ENCODE measurements at regions not wholly inside any gene's neighbourhood (a gene's known extent, or its start where the extent isn't known, plus 50 kb on each side); places are given as distances from the start of the nearest gene placed in this dataset.

DNA sequence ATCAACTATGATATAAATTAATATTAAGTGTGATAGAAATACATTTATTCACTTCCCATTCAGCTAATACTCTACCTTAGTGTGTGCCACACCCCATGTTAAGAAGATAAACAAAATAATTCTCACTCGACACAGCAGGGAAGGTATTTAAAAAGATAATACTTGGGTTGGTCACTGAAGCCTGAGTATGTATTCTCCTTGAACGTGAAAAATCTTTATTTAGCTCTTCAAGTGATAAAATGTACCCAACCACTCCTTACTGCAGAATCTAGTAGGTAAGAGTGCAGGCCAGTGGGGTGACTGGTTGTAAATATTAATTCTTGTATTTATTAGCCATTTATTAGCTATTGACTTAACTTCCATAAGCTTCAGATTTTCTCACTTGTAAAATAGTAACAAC lies 372.7 kb upstream of the THBS1 start:
- DNase-seq (ENCODE audit: extremely low spot score, unreplicated experiment) = no peak
- Mint-ChIP-seq H3K4me1 (ENCODE audit: unreplicated experiment) (peaks cover 4% of the 10 kb centered on the region), H3K27ac (no peak overlapping the region), H3K4me3 (no peak overlapping the region), H3K27me3 (no peaks in the 10 kb centered on the region), H3K36me3 (no peaks in the 10 kb centered on the region), H3K9me3 (peaks cover 15% of the 10 kb centered on the region)
- no peak for TF ChIP-seq CTCF (conservative IDR thresholded peaks at IDR 0.05)

DNA sequence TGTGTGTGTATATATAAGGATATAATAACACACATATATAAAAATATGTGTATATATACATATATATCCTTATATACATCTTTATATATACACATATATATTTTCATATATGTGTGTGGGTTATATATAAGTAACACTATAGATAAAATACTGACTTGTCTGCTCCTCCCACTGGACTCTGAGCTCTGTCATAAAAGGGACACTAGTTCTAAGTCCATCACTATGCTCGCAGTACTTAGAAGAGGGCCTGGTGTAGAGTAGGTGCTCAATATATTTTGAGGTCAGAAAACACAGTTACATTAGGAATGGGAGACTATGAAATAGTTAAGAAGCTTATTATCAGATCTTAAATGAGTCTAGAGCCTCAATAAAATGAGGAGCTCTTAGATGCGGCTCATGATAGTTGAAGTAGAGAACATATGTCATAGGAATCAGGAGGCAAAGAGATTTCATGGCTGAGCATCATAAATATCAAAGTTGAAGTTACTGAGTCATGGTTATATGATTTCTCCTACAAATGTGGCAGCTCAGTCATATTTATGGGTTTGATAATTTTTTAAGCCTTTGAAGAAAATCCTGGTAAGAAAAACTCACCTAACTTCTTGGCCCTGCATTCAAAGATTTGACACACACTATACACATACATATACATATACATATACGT lies 371.2 kb upstream of the THBS1 start:
- no peak for DNase-seq (ENCODE audit: extremely low spot score, unreplicated experiment)
- Mint-ChIP-seq H3K27me3 (no peaks in the 10 kb centered on the region), H3K36me3 (no peaks in the 10 kb centered on the region), H3K4me3 (no peak overlapping the region), H3K9me3 (peaks cover 25% of the 10 kb centered on the region), H3K4me1 (ENCODE audit: unreplicated experiment) (peaks cover 14% of the 10 kb centered on the region), H3K27ac (no peak overlapping the region)
- TF ChIP-seq CTCF (conservative IDR thresholded peaks at IDR 0.05) = no peak

DNA sequence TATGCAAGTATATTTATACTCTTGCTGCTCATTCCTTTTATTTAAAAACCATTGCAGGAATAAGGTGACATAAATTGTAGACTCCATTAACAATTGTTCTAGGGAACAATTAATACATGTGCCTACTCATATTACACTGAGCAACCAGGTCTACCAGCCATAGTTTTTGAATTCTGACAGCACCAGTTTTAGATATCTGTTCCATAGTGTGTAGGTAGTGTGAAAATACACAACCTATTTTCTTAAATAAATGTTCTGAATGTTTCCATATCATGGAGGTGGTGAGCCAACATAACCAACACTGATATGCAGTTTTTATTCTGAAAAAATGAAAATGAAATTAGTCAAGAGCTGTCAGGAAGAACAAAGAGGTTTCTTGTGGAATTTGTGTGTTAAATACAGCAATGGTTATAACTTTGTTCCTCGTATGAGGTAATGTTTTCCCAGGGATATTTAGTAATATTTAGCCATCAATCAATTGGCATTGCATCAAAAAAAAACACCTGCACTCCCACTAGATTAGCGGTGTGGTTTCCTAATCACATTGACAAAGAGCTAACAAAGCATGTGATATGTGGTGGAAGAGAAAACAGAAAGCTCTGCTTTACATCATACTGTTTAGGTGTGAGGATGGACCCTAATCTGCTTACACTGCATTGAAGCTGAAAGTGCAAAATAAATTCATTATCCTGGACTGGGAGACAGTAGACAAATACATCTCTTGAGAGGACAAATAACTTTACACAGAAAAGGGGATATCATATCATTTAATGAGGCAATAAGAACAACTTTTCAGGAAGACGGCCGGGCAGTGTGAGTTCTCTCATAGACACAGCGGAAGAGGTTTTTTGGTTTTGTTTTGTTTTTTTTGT lies 369.5 kb upstream of the THBS1 start:
- Mint-ChIP-seq H3K4me3 (no peak overlapping the region), H3K27ac (no peak overlapping the region), H3K27me3 (no peaks in the 10 kb centered on the region), H3K9me3 (peaks cover 20% of the 10 kb centered on the region), H3K36me3 (no peaks in the 10 kb centered on the region), H3K4me1 (ENCODE audit: unreplicated experiment) (peaks cover 14% of the 10 kb centered on the region)
- no peak for DNase-seq (ENCODE audit: extremely low spot score, unreplicated experiment)
- no peak for TF ChIP-seq CTCF (conservative IDR thresholded peaks at IDR 0.05)

DNA sequence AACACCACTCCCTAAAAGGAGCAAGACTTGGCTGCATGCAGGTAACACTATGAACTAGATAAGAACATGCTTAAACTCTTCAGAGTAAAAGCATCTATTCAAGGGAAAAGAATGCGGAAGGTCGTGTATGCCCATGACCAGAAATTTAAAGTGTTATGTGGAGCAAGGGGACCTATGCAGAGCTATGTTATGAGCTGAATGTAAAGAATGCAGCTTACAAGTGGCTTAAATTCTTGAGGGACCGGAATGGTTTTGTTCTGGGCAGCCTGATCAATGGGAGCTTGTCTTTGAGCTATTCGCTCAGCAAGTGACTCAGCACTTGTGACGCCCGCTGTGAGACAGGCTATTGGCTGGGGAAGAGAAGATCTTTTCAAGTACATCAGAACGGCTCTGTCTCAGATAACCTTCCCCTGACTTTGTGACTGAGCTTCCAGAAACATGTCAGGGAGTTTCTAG lies 367.5 kb upstream of the THBS1 start:
- Mint-ChIP-seq H3K4me1 (ENCODE audit: unreplicated experiment) (peaks cover 14% of the 10 kb centered on the region), H3K27me3 (no peaks in the 10 kb centered on the region), H3K4me3 (peak overlapping the region; percentile 70), H3K36me3 (no peaks in the 10 kb centered on the region), H3K27ac (peak overlapping the region; percentile 98), H3K9me3 (peaks cover 24% of the 10 kb centered on the region)
- no peak for TF ChIP-seq CTCF (conservative IDR thresholded peaks at IDR 0.05)
- DNase-seq (ENCODE audit: extremely low spot score, unreplicated experiment) = no peak

GRCh38 chr15:39215015-39215414 lies 365.9 kb upstream of the THBS1 start:
- Mint-ChIP-seq H3K27me3 (no peaks in the 10 kb centered on the region), H3K9me3 (peaks cover 29% of the 10 kb centered on the region), H3K36me3 (peaks cover 4% of the 10 kb centered on the region), H3K4me1 (ENCODE audit: unreplicated experiment) (peaks cover 14% of the 10 kb centered on the region), H3K27ac (peak overlapping the region; percentile 39), H3K4me3 (no peak overlapping the region)
- no peak for TF ChIP-seq CTCF (conservative IDR thresholded peaks at IDR 0.05)
- no peak for DNase-seq (ENCODE audit: extremely low spot score, unreplicated experiment)
